Panc1 (cell line): ENCODE measurements at regions not wholly inside any gene's neighbourhood (a gene's known extent, or its start where the extent isn't known, plus 50 kb on each side); places are given as distances from the start of the nearest gene placed in this dataset.

Experiments
- TCF7L2 ChIP-seq: IDR thresholded peaks from 2 replicates; pipeline ENCODE4 v1.6.1; 2011; ENCODE audit warnings: mild to moderate bottlenecking, low read depth, low read length, inconsistent platforms
- TF ChIP-seq, protein P1 (sequence below): fragments of 450-650 bp; IDR thresholded peaks from 2 replicates; pipeline ENCODE4 v1.5.1; 2017; ENCODE audit warnings: mild to moderate bottlenecking

DNA sequence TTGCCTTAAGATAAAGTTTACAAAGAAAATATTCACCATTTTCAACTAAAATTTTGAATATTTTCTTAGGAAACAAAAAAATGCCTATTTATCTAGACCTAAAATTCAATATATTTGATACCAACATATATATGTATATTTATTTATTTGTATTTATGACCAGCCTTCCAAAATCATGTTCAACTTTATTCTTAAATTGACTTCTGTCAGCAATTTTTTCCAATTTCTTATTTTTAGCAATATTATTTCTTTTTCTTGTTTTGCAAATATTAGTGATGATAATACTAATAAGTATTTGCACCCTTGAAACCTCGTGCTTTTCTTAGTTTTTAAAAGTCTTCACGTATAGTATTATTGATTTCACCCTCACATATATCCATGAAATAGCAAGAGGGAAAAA is 68.2 kb upstream of the PHLPP1 start:
- TF ChIP-seq, protein P1, sequence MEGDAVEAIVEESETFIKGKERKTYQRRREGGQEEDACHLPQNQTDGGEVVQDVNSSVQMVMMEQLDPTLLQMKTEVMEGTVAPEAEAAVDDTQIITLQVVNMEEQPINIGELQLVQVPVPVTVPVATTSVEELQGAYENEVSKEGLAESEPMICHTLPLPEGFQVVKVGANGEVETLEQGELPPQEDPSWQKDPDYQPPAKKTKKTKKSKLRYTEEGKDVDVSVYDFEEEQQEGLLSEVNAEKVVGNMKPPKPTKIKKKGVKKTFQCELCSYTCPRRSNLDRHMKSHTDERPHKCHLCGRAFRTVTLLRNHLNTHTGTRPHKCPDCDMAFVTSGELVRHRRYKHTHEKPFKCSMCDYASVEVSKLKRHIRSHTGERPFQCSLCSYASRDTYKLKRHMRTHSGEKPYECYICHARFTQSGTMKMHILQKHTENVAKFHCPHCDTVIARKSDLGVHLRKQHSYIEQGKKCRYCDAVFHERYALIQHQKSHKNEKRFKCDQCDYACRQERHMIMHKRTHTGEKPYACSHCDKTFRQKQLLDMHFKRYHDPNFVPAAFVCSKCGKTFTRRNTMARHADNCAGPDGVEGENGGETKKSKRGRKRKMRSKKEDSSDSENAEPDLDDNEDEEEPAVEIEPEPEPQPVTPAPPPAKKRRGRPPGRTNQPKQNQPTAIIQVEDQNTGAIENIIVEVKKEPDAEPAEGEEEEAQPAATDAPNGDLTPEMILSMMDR, result no peak
- TF ChIP-seq TCF7L2, result no peak
